H9 (cell line): ENCODE measurements at regions not wholly inside any gene's neighbourhood (a gene's known extent, or its start where the extent isn't known, plus 50 kb on each side); places are given as distances from the start of the nearest gene placed in this dataset.

Experiments used
- DNase-seq: peaks from one replicate; pipeline ENCODE4 v3.0.0-alpha.2; 2017
- H2AFZ ChIP-seq: one replicate; pipeline ENCODE4 v1.6.1; 2013; ENCODE audit warnings: mild to moderate bottlenecking, low read length, control low read depth, moderate library complexity
- H2AK5ac ChIP-seq: 2 replicates; pipeline ENCODE4 v1.6.1; 2013; ENCODE audit warnings: low read length, control low read depth, mixed read lengths; ENCODE audit not compliant: insufficient read length
- H2BK120ac ChIP-seq: one replicate; pipeline ENCODE4 v1.6.1; 2013; ENCODE audit warnings: low read depth, mild to moderate bottlenecking, low read length, control low read depth, inconsistent platforms; ENCODE audit not compliant: poor library complexity, severe bottlenecking
- H2BK12ac ChIP-seq: 2 replicates; pipeline ENCODE4 v1.6.1; 2013; ENCODE audit warnings: low read length, control low read depth, mixed read lengths, low read depth; ENCODE audit not compliant: insufficient read length
- H2BK15ac ChIP-seq: 2 replicates; pipeline ENCODE4 v1.6.1; 2013; ENCODE audit warnings: low read depth, low read length, control low read depth
- H2BK20ac ChIP-seq: one replicate; pipeline ENCODE4 v1.6.1; 2013; ENCODE audit warnings: low read depth, mild to moderate bottlenecking, low read length, control low read depth, inconsistent platforms; ENCODE audit not compliant: poor library complexity, severe bottlenecking
- H2BK5ac ChIP-seq: 2 replicates; pipeline ENCODE4 v1.6.1; 2013; ENCODE audit warnings: low read length, control low read depth, mixed read lengths; ENCODE audit not compliant: insufficient read length
- H3K14ac ChIP-seq: 2 replicates; pipeline ENCODE4 v1.6.1; 2013; ENCODE audit warnings: low read length, control low read depth; ENCODE audit not compliant: insufficient read depth
- H3K18ac ChIP-seq: 2 replicates; pipeline ENCODE4 v1.6.1; 2013; ENCODE audit warnings: low read depth, mild to moderate bottlenecking, mixed read lengths, low read length, control low read depth; ENCODE audit not compliant: insufficient read length
- H3K23ac ChIP-seq: 2 replicates; pipeline ENCODE4 v1.6.1; 2013; ENCODE audit warnings: low read length, control low read depth, mixed read lengths, low read depth; ENCODE audit not compliant: insufficient read length
- H3K23me2 ChIP-seq: 2 replicates; pipeline ENCODE4 v1.6.1; 2013; ENCODE audit warnings: low read depth, mild to moderate bottlenecking, mixed read lengths, low read length, control low read depth; ENCODE audit not compliant: insufficient read length, poor library complexity, severe bottlenecking
- H3K27ac ChIP-seq: 2 replicates; pipeline ENCODE4 v1.5.1; 2013; ENCODE audit warnings: low read length, control low read depth, mixed read lengths, low read depth; ENCODE audit not compliant: insufficient read length
- H3K27me3 ChIP-seq: 2 replicates; pipeline ENCODE4 v1.6.1; 2013; ENCODE audit warnings: low read length, control low read depth, inconsistent platforms; ENCODE audit not compliant: insufficient read depth
- H3K4ac ChIP-seq: 2 replicates; pipeline ENCODE4 v1.6.1; 2013; ENCODE audit warnings: low read depth, mild to moderate bottlenecking, control low read depth, inconsistent platforms, low read length, moderate library complexity
- H3K4me1 ChIP-seq: 2 replicates; pipeline ENCODE4 v1.6.1; 2013; ENCODE audit warnings: low read length, control low read depth, inconsistent platforms; ENCODE audit not compliant: insufficient read depth
- H3K4me2 ChIP-seq: 2 replicates; pipeline ENCODE4 v1.6.1; 2013; ENCODE audit warnings: low read length, control low read depth, mixed read lengths; ENCODE audit not compliant: insufficient read length, insufficient read depth
- H3K56ac ChIP-seq: 2 replicates; pipeline ENCODE4 v1.6.1; 2013; ENCODE audit warnings: low read depth, mild to moderate bottlenecking, mixed read lengths, low read length, control low read depth; ENCODE audit not compliant: insufficient read length
- H3K79me1 ChIP-seq: 2 replicates; pipeline ENCODE4 v1.6.1; 2013; ENCODE audit warnings: low read depth, mild to moderate bottlenecking, moderate library complexity, low read length, control low read depth, inconsistent platforms; ENCODE audit not compliant: insufficient read depth, poor library complexity, severe bottlenecking
- H3K79me2 ChIP-seq: 2 replicates; pipeline ENCODE4 v1.6.1; 2013; ENCODE audit warnings: low read length, control low read depth, inconsistent platforms; ENCODE audit not compliant: insufficient read depth
- H3K9ac ChIP-seq: 2 replicates; pipeline ENCODE4 v1.6.1; 2013; ENCODE audit warnings: low read length, control low read depth, mixed read lengths; ENCODE audit not compliant: insufficient read length; ENCODE audit errors: extremely low read depth
- H3K9me3 ChIP-seq: one replicate; pipeline ENCODE4 v1.6.1; 2013; ENCODE audit warnings: low read depth, low read length, inconsistent platforms; ENCODE audit not compliant: control insufficient read depth
- H3T11ph ChIP-seq: one replicate; pipeline ENCODE4 v1.6.1; 2013; ENCODE audit warnings: mild to moderate bottlenecking, low read length, control low read depth, inconsistent platforms
- H4K20me1 ChIP-seq: one replicate; pipeline ENCODE4 v1.6.1; 2013; ENCODE audit not compliant: control insufficient read depth, insufficient read length, insufficient read depth
- H4K5ac ChIP-seq: 2 replicates; pipeline ENCODE4 v1.6.1; 2013; ENCODE audit warnings: low read depth, mild to moderate bottlenecking, mixed read lengths, low read length, control low read depth; ENCODE audit not compliant: insufficient read length
- H4K8ac ChIP-seq: replicated peaks from 2 replicates; pipeline ENCODE4 v1.6.1; 2013; ENCODE audit warnings: low read length, control low read depth, mixed read lengths, low read depth; ENCODE audit not compliant: insufficient read length
- H4K91ac ChIP-seq: 2 replicates; pipeline ENCODE4 v1.6.1; 2013; ENCODE audit warnings: low read depth, mild to moderate bottlenecking, moderate library complexity, mixed read lengths, low read length, control low read depth; ENCODE audit not compliant: insufficient read length
- H3K27ac Mint-ChIP-seq, 3 experiments: 2 replicates in 2 of 3; 3 replicates in 1 of 3; pipeline ENCODE4 v1.8.0; 2020 to 2021; ENCODE audit warnings: mixed read lengths in 3 of 3, mild to moderate bottlenecking in 1 of 3, moderate library complexity in 1 of 3
- H3K27me3 Mint-ChIP-seq: 2 replicates; pipeline ENCODE4 v1.8.0; 2021; ENCODE audit warnings: low read depth, mild to moderate bottlenecking, moderate library complexity, mixed read lengths
- H3K36me3 Mint-ChIP-seq, 3 experiments: 2 replicates in 2 of 3; 3 replicates in 1 of 3; pipeline ENCODE4 v1.8.0; 2020 to 2021; ENCODE audit warnings: low read depth in 3 of 3, mixed read lengths in 3 of 3; ENCODE audit not compliant: insufficient read depth in 1 of 3
- H3K4me1 Mint-ChIP-seq, 2 experiments: 2 replicates each; pipeline ENCODE4 v1.8.0; 2020; ENCODE audit warnings: mixed read lengths in 2 of 2
- H3K4me3 Mint-ChIP-seq, 2 experiments: 2 replicates in 1 of 2; 3 replicates in 1 of 2; pipeline ENCODE4 v1.8.0; 2020 to 2021; ENCODE audit warnings: mild to moderate bottlenecking in 2 of 2, mixed read lengths in 2 of 2, moderate library complexity in 1 of 2
- H3K9me3 Mint-ChIP-seq, 2 experiments: 2 replicates in 1 of 2; 3 replicates in 1 of 2; pipeline ENCODE4 v1.8.0; 2020; ENCODE audit warnings: mild to moderate bottlenecking in 2 of 2, mixed read lengths in 2 of 2, moderate library complexity in 1 of 2
- WGBS: extraction: QIAGEN DNeasy Blood & Tissue Kit; methylation state at CpG from one replicate; pipeline ENCODE4 v1.1.7; 2013; ENCODE audit warnings: missing lambda C conversion rate, low lambda C conversion rate, mixed read lengths; ENCODE audit not compliant: insufficient read length; ENCODE audit errors: extremely low coverage; 5-methylcytosine and 5-hydroxymethylcytosine counted together
- TF ChIP-seq, protein P1 (sequence below): fragments of 200-600 bp; sonication (generic); conservative IDR thresholded peaks from 3 replicates; pipeline ENCODE4 v1.8.0; 2021; ENCODE audit warnings: antibody characterized with exemption, mild to moderate bottlenecking

DNA sequence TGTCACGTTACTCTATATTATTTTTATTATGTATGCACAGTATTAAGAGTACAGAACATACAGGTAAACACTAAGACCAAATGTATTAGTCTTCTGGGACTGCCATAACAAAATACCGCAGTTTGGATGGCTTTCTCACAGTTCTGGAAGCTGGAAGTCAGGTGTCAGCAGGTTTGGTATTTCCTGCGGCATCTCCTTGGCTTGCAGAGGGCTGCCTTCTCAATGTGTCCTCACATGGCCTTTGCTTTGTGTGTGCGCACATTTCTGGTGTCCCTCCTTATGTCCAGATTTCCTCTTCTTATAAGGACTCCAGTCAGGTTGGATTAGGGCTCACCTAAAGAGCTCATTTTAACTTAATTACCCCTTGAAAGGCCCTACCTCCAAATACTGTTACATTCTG lies 53.8 kb upstream of the CPOX start:
- Histone ChIP-seq H2BK5ac (no peak overlapping the region), H3K14ac (no peak overlapping the region), H3K4me2 (no peak overlapping the region), H3K79me2 (no peaks in the 10 kb centered on the region), H3K9ac (no peak overlapping the region), H3K9me3 (no peaks in the 10 kb centered on the region), H3K79me1 (no peaks in the 10 kb centered on the region), H3K27ac (no peak overlapping the region), H2BK15ac (no peak overlapping the region), H2AFZ (no peak overlapping the region), H4K91ac (no peak overlapping the region), H2BK20ac (no peak overlapping the region), H3T11ph (no peak overlapping the region), H3K27me3 (no peaks in the 10 kb centered on the region), H3K4ac (no peak overlapping the region), H2BK12ac (no peak overlapping the region), H4K8ac (no peak overlapping the region), H3K56ac (no peak overlapping the region), H2BK120ac (no peak overlapping the region), H4K5ac (no peak overlapping the region), H2AK5ac (no peak overlapping the region), H3K23me2 (no peaks in the 10 kb centered on the region), H3K23ac (no peak overlapping the region), H4K20me1 (no peaks in the 10 kb centered on the region), H3K18ac (no peak overlapping the region), H3K4me1 (no peaks in the 10 kb centered on the region)
- WGBS = no CpG with 5 or more reads among the region's 4 CpGs
- no peaks in the 10 kb centered on the region for H3K36me3 Mint-ChIP-seq
- DNase-seq = no peak
- no peak overlapping the region for H3K27ac Mint-ChIP-seq
- no peaks in the 10 kb centered on the region for H3K9me3 Mint-ChIP-seq
- peaks cover 2 to 7% of the 10 kb centered on the region in 2 experiments; a peak in 2 of 4 replicates for H3K4me1 Mint-ChIP-seq
- no peak overlapping the region for H3K4me3 Mint-ChIP-seq
- TF ChIP-seq, protein P1, sequence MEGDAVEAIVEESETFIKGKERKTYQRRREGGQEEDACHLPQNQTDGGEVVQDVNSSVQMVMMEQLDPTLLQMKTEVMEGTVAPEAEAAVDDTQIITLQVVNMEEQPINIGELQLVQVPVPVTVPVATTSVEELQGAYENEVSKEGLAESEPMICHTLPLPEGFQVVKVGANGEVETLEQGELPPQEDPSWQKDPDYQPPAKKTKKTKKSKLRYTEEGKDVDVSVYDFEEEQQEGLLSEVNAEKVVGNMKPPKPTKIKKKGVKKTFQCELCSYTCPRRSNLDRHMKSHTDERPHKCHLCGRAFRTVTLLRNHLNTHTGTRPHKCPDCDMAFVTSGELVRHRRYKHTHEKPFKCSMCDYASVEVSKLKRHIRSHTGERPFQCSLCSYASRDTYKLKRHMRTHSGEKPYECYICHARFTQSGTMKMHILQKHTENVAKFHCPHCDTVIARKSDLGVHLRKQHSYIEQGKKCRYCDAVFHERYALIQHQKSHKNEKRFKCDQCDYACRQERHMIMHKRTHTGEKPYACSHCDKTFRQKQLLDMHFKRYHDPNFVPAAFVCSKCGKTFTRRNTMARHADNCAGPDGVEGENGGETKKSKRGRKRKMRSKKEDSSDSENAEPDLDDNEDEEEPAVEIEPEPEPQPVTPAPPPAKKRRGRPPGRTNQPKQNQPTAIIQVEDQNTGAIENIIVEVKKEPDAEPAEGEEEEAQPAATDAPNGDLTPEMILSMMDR = no peak
- no peaks in the 10 kb centered on the region; the same call in 1 of the 2 replicates for H3K27me3 Mint-ChIP-seq
